Middle frontal gyrus (tissue), 1 donor: ENCODE measurements at regions not wholly inside any gene's neighbourhood (a gene's known extent, or its start where the extent isn't known, plus 50 kb on each side); places are given as distances from the start of the nearest gene placed in this dataset.
"Not testable (repeated sequence)": the region's sequence is repeated elsewhere in the genome, so short reads cannot be mapped to it uniquely, and the experiment has no call there.

Source experiments
- DNase-seq: peaks from one replicate; pipeline ENCODE4 v3.0.0-alpha.2; 2015; ENCODE audit warnings: low spot score; ENCODE audit errors: extremely low spot score

DNA sequence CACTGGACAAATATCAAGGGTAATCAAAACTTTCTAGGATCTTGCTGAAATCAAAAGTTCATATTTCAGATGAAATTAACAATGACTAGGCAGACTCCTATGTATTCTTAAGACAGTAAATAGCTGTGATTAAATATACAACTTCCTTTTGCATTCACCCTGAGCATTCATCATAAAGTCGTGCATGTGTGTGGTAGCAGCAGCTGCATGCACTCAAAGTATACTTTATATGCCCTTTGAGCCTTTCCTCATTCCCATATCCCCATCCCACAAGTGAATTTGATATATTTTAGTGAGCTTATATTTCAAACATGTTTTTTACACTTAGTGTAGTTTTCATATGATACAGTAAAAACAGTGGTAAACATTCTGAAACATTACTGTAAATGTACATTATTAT lies 959.0 kb downstream of the C4orf33 start:
- no peak for DNase-seq

DNA sequence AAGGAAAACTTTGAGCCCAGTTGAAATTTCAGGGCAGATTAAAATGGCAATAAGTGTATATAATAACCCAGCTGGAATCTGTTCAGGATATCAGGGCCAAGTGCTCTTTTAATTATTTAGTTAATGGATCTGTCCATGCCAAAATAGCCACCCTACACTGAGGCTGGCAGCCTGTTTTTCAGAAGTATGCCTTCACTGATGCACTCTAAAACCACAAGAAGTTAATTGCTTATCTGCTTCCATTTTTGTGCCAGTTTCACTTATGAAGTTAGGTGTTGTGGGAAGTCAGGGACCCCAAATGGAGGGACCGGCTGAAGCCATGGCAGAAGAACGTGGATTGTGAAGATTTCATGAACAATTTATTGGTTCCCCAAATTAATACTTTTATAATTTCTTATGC lies 960.3 kb downstream of the C4orf33 start:
- DNase-seq: no peak

DNA sequence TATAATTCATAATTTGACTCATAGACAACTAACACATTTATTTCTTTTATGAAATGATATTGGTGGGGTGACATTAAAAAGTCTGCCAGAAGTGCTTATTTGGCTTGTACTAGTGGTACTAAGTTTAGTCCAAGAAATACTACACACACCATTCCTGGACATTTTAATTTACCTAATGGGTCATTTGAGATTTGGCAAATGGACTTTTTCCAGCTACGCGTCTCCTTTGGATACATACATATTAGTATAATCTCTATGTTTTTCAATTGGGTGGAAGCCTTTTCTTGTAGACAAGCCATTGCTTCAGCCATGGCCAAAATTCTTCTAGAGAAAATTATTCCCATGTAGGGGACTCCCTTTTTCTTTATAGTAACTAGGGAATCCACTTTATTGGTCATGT lies 968.5 kb downstream of the C4orf33 start:
- no peak for DNase-seq

DNA sequence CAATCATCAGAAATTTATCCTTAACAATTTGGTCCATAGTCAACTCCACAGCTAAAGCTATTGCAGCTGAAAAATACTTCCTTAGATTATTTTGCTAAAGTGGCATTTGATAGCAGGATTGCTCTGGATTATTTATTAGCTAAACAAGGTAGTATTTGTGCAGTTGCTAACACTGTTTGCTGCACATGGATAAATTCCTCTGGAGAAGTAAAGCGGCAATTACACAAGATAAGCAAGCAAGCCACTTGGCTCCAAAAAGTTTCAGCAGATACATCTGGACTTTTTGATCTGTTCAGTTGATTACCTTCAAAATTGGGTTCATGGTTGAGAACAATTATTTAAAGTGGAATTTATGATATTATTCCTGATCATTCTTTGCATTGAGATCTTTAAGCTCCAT lies 971.5 kb downstream of the C4orf33 start:
- DNase-seq: no peak

DNA sequence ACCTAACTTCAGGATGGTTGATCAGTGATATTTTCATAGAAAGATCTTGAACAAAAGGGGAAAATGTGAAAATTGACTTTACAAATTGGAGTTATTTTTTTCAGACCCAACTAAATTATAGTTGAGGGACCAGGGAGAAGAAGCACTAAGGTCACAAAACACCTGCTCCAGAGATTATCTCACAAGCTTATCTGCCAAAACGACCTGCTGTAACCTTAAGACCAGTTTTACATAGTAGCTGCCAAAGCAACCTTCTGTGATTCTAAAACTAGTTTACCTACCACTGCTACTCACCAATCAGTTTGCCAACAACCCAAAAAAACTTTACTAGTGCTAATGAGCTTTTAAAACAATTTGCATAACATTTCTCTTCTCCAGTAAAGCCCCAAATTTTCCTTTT lies 972.1 kb downstream of the C4orf33 start:
- DNase-seq: no peak

DNA sequence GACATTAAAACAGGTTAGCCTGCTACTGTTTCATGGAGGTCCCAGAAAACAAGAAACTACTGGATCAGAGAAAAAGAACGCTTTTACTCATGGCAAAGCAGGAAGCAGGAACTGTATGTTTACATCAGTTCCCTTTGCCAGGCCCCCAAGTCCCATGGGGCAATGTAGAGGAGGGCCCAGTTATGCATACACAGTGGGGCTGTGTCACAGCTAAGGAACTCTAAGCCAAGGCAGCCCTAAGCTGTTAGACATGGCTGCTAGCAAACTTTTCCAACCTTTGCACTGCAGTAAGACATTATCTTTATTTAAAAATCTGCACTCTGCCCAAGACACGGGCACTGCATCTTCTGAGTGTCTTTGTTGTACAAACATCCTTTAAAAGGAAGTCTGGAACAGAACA lies 975.8 kb downstream of the C4orf33 start:
- DNase-seq: no peak

DNA sequence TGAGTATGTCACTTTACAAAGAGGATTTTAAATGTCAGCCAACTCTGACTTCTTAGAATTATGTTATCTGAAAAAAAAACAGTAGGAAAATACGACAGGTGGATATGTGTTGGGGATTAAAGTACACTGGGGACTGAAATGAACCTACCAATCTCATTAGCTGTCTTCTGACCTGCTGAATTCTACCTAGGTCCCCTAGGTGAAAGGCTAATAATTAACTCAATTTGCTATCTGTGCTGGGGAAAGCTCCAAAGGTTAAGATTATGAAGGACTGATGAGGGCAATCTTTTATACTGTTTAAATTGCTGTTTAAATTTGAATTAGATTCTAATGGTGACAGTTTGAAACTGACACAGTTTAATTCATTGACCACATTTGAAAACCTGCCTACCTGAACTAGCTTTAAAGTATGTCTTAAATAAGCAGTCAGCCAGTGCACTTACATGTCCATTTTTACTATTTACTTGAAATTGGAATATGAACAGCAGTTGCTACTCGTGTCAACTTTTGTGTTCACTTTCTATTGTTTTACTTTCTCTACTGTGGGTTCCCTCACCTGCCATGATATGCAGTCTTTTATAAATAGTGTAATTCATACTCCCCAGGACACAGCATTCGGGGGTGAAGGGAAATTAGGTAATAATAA lies 977.3 kb downstream of the C4orf33 start:
- no peak for DNase-seq

DNA sequence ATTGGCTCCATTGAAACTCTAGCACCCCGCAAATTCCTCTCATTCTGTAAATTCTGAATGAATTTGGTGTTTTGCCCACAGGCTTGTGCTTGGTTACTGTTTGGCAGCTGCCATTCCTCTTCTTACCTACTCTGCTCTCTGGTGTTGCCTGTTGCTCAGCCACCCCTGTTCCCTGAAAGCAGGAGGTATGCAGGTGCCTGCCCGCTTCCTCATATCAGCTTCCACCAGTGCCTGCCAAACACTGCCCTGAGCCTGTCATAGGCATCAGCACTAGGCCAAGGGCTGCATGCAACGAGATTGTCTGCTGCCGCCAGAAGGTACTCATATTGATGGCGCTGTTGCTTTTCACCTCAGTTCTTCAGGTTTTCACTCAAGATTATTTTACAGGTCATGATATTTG lies 978.1 kb downstream of the C4orf33 start:
- DNase-seq: no peak

DNA sequence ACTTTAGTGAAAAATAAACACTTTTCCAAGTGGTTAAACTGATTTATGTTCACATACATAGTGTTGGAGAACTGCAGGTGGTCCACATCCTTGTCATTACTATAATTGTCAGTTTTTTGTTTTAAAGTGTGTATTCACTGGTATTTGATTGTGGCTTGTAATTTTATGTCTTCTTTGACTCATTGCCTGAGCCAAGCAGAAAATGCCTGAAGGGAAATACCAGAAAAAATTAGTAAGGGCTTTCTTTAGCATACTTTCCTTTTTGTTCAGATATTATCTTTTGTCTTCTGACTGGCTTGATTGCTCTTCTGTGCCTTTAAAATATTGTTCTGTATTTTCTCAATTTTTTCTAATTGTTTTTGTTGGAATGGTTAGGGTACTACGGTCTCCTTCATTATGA lies 981.3 kb downstream of the C4orf33 start:
- DNase-seq: no peak

DNA sequence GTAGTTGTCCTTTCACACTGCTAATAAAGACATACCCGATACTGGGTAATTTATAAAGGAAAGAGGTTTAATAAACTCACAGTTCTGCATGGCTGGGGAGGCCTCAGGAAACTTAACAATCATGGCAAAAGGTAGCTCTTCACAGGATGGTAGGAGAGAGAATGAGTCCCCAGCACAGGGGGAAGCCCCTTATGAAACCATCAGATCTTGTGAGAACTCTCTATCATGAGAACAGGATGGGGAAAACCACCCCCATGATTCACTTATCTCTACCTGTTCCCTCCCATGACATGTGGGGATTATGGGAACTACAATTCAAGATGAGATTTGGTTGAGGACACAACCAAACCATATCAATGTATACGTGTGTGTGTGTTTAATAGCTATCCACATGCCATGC lies 983.1 kb downstream of the C4orf33 start:
- not testable (repeated sequence) for DNase-seq

DNA sequence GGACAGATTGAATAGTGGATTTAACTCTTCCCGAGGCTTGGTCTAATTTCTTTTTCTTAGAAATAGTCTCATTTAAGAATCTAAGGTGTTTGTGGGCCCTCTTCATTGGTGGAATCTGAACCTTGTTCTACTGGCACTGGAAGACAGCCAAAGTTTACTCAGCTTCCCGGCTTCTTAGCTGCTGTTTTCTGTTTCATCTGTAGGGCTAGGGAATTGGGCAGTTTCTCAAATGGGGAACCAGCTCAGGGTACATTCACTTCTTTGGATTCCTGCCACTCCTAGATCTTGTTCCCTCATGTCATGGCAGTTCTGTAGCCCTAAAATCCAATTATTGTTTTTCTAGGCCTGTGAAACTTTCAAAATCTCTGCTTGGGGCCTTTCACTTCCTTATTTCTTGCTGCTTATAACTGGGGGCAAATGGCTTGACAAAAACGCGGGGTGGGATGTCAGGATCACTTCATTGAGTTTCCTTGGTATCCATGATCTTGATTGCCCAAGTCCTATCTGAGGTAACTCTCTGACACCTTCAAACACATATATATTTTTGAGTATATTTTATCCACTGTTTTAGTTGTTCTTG lies 985.0 kb downstream of the C4orf33 start:
- DNase-seq: no peak

DNA sequence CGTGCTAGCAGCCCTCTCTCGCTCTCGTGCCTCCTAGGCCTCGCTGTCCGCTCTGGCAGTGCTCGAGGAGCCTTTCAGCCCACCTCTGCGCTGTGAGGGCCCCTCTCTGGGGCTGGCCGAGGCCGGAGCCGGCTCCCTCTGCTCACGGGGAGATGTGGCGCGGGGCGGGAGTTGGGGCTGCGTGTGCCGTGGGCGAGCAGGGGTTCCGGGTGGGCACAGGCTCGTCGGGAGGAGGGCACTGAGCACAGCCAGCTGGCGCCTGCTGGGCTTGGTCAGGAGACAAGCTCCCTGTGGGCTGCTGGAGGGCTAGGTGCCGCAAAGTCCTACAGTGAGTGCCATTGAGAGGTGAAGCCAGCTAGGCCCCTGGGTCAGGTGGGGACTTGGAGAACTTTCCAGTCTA lies 994.5 kb downstream of the C4orf33 start:
- no peak for DNase-seq

DNA sequence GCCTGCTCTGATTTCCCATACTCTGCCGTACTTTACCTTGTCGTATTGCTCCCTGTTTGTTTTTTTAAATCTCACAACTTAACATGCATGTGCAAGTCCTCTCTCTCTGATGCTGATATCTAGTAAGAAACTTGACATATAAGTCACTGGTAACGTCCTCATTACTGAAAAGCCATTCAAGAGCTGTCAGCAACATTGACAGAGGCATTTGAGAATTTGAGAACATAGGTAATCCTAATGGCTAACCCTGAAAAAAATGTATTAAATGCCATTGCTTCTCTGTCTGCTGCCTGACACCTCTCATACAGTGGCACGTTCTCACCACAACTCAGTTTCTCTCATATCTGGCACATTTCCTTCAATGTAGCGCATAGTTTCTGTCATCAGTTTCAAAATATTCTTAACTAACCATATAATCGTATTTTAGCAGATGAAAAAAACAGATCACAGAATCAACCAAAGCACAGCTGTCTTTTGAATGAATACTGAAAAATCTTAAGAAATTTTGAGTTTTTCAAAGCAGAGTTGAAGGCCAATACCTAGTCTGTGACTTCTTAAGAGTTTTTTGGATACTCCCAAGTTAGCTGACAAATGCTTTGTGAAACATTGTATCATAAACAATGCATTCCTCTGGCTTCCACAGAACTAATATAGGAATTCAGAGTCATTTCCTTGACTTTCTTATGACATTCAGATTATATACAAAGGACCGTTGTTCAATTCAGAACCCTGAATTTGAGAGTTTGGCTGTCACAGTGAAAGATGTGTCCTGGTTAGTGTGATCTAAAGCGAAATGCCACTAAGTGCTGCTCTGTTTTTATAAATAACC lies 996.4 kb downstream of the C4orf33 start:
- no peak for DNase-seq

DNA sequence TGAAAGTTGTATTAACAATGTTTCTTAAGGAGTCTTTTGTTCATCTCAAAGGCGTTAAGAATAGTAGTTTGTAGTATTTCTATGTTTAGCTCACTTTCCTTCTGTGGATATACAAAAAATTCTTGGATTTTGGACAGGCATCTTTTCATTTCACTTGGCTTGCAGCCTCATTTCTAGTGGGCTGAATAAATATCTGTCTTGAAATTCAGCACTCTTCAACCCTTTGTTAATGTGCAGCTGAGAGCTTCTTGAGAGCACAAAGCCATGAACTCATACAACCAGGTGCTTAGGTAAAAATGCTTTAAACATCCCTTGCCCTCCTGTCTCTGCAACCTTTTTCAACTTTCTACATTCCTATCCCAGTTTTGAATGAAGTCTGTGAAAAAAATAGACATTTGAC lies 1003.2 kb downstream of the C4orf33 start:
- DNase-seq: no peak

DNA sequence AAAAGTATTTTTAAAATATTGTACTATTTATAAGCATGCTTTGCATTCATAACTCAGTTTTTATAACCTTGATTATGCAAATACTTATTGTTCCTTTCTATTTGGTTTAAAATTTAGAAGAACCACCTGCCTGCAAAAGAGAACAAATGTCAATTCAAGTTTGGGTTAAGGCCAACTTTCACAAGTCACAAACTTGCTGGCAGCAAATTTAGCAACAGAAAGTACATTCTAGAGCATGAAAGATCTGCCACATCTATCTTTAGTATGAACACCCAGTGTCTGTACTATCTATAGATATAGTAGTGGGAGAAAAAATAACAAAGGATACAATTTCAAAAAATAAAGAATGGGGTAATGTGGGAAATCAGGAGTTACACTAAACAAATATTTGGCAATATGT lies 1014.2 kb downstream of the C4orf33 start:
- no peak for DNase-seq

DNA sequence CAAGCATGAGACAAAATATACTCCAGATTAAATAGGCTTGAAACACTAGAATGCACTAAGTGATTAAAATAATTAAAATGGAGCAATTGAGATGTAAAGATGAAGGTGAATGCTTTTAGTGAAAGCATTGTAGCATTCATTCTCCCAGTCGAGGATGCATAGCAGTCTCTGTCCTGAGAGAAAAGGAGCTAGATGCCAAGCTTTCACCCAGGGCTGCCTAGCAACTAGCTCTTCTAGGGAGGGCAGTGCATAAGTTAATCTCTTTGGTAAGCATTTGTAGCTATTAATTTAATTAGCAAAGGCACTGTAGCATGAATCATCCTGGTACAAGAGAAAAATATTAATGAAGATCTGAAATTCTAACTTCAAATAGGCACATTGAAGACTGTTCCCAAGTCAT lies 1014.8 kb downstream of the C4orf33 start:
- DNase-seq: no peak

DNA sequence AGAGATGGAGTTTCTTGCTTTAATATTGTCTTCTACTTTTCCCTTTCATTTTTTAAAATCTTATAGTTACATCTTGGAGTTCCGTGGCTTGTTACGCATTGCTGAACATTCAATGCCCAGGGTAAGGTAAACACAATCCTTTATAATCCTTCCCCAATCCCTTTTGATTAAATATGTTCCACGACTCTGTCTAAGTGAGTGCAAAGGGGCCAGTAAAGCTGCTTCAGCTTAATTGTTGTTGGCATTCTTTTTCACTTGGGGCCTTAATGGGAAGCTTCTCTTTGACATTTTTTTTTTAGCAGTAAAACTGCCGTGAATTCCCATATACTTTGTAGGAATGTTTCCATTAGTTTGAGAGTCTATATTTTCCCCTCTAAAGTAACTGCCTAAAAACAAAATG lies 1028.1 kb downstream of the C4orf33 start:
- DNase-seq: no peak

DNA sequence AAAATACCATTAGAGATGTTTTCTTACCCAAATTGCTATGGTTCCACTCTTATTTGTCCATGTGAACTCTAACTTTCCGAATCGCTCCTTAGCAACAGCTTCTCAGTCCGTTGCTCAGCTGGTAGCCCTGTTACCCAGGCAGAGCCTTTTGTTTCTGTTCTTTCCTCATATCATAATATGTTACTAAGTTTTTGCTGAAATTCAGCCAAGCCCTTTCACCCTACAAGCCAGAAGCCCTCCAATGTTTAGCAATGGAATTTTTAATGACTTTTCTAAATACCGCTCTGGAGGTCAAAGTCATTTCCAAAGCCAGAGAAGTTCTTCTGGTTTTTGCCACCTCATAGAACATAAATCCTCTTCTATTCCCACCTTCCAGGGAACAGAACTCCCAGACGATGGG lies 1029.5 kb downstream of the C4orf33 start:
- no peak for DNase-seq

DNA sequence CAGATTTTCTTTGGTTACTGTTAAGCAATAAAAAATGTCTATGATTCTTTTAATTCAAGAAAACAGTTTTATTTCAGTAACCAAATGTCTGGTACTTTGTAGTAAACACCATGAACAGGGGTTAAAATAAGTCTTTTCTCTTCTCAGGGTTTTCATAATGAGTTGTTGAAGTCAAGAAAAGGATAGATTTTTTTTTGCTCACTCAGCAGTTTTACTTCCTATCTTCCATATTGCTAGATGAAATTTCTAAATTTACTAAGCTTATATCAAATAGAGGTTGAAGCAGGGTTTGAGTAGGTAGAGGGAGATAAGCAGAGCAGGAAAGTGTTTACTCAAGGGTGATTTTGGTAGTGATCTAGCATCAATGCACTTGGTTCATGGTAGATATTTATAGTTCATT lies 1031.3 kb downstream of the C4orf33 start:
- no peak for DNase-seq

DNA sequence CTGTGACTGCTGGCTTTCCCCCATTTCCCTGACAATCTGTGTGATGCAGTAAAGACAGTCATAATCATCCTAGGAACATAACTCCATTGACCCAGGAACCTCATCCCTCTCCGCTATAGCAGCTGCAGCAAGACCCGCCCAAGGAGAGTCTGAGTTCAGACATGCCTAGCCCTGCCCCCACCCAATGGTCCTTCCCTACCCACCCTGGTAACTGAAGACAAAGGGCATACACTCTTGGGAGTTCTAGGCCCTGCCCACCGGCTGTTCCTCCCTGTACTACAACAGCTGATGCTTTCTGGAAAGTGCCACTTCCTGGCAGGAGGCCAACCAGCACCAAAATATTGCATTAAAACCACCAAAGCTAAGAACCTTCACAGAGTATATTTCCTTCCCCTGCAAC lies 1035.6 kb downstream of the C4orf33 start:
- no peak for DNase-seq

DNA sequence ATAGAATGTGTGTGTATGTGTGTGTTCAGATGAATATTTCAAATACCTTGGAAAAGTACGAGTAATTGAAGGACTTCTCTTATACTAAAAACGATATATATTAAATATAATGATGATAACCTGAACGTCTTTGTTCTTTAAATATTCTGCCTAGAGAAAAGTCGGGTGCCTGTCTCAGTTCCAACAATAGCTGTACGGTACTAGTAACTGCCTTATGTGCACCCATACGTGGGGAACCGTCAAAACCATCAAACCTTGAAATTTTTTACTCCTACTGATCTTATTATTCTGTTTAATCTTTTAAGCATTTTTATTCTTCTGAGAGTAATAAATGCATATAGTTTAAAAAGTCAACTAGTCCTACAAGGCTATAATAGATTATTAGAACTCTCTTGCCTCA lies 1045.7 kb downstream of the C4orf33 start:
- no peak for DNase-seq

DNA sequence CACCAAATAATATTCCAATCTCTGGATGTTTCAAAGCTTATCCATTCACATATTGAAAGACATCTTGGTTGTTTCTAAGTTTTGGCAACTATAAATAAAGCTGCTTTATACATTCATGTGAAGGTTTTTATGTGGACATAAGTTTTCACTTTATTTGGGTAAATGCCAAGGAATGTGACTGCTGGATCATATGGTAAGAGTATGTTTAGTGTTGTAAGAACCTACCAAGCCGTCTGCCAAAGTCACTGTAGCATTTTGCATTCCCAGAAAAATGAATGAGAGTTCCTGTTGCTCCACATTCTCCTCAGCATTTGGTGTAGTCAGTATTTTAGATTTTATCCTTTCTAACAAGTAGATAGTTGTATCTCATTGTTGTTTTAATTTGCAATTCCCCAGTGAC lies 1047.7 kb downstream of the C4orf33 start:
- no peak for DNase-seq

DNA sequence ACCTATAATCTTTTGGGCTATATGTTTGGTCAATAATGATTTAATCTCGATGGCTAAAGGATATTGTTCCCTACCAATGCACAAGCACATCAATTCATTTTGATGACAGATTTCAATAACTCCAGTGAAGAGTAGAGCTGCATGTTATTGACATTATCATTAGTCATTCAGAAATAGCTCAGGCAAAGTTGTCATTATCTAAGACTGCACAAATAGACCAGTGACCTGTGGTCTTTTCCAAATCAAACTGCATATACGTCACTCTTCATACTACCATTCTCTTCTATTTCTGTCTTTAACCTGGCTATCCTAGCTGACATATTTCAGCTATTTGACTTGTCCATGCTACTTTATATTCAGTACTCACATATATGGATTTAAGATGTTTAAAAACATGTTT lies 1050.8 kb downstream of the C4orf33 start:
- DNase-seq: no peak
